IMR-90 (cell line): ENCODE measurements at regions not wholly inside any gene's neighbourhood (a gene's known extent, or its start where the extent isn't known, plus 50 kb on each side); places are given as distances from the start of the nearest gene placed in this dataset.

ENCODE experiments used
- ATAC-seq: fragments of 200-7000 bp; cut with Tn5 transposase; 2 replicates; pipeline ENCODE4 v1.9.1; 2020; ENCODE audit warnings: low read depth, mild to moderate bottlenecking, moderate library complexity
- BruUV-seq: library from RNA; stranded (reverse); fragments of 400-500 nt; replicated peaks from 2 replicates; lab custom pipeline; 2021; lab: Mats Ljungman, UMichigan
- CTCF ChIA-PET: fragments of 300-600 bp; formaldehyde crosslinking; extraction: SDS; loops from one replicate; lab custom pipeline; 2021; ENCODE audit warnings: antibody characterized with exemption; lab: Yijun Ruan, JAX
- POLR2A ChIA-PET: fragments of 300-600 bp; sonication (Branson Sonifier 250); formaldehyde crosslinking; loops from one replicate; lab custom pipeline; 2022; ENCODE audit warnings: antibody characterized with exemption; ENCODE audit not compliant: unreplicated experiment; lab: Charles Lee
- DNase-seq: peaks from one replicate; pipeline ENCODE4 v3.0.0; 2013
- H2AFZ ChIP-seq: replicated peaks from 2 replicates; pipeline ENCODE3; 2013; ENCODE audit warnings: low read length, mild to moderate bottlenecking; ENCODE audit not compliant: poor library complexity
- H2AK5ac ChIP-seq: 2 replicates; pipeline ENCODE4 v1.6.1; 2013; ENCODE audit warnings: low read depth, low read length, inconsistent platforms
- H2AK9ac ChIP-seq: replicated peaks from 2 replicates; pipeline ENCODE3; 2013; ENCODE audit warnings: mild to moderate bottlenecking, low read depth, low read length, moderate library complexity; ENCODE audit not compliant: poor library complexity
- H2BK120ac ChIP-seq: 2 replicates; pipeline ENCODE4 v1.6.1; 2013; ENCODE audit warnings: low read depth, low read length, inconsistent platforms
- H2BK15ac ChIP-seq: 3 replicates; pipeline ENCODE4 v1.6.1; 2013; ENCODE audit warnings: low read depth, low read length, inconsistent platforms
- H2BK20ac ChIP-seq: 2 replicates; pipeline ENCODE4 v1.6.1; 2013; ENCODE audit warnings: low read depth, mild to moderate bottlenecking, inconsistent platforms, low read length, moderate library complexity
- H2BK5ac ChIP-seq: 2 replicates; pipeline ENCODE4 v1.6.1; 2013; ENCODE audit warnings: mild to moderate bottlenecking, low read depth, low read length, inconsistent platforms; ENCODE audit not compliant: poor library complexity, severe bottlenecking
- H3K14ac ChIP-seq: replicated peaks from 2 replicates; pipeline ENCODE4 v1.6.1; 2013; ENCODE audit warnings: low read depth, low read length, inconsistent platforms
- H3K18ac ChIP-seq: 2 replicates; pipeline ENCODE4 v1.6.1; 2013; ENCODE audit warnings: low read depth, low read length, control low read depth
- H3K23ac ChIP-seq: 2 replicates; pipeline ENCODE4 v1.6.1; 2013; ENCODE audit warnings: low read depth, low read length, inconsistent platforms
- H3K27ac ChIP-seq: 2 replicates; pipeline ENCODE4 v1.5.1; 2013; ENCODE audit warnings: mild to moderate bottlenecking, control low read depth, low read length; ENCODE audit not compliant: insufficient read depth
- H3K27me3 ChIP-seq: 2 replicates; pipeline ENCODE4 v1.6.1; 2013; ENCODE audit warnings: low read length; ENCODE audit not compliant: control insufficient read depth, insufficient read depth
- H3K36me3 ChIP-seq: 2 replicates; pipeline ENCODE4 v1.6.1; 2013; ENCODE audit warnings: low read length, mixed read lengths; ENCODE audit not compliant: control insufficient read depth, insufficient read depth
- H3K4ac ChIP-seq: 2 replicates; pipeline ENCODE4 v1.6.1; 2013; ENCODE audit warnings: low read depth, low read length, inconsistent platforms
- H3K4me1 ChIP-seq: 2 replicates; pipeline ENCODE4 v1.6.1; 2013; ENCODE audit warnings: low read length, mixed read lengths; ENCODE audit not compliant: control insufficient read depth, insufficient read depth
- H3K4me2 ChIP-seq: 2 replicates; pipeline ENCODE4 v1.6.1; 2013; ENCODE audit warnings: low read depth, mild to moderate bottlenecking, control low read depth, low read length, moderate library complexity
- H3K4me3 ChIP-seq: 2 replicates; pipeline ENCODE4 v1.5.1; 2013; ENCODE audit warnings: low read depth, mild to moderate bottlenecking, control low read depth, low read length, moderate library complexity; ENCODE audit not compliant: insufficient read depth
- H3K56ac ChIP-seq: 2 replicates; pipeline ENCODE4 v1.6.1; 2013; ENCODE audit warnings: low read length, inconsistent platforms; ENCODE audit not compliant: insufficient read depth; ENCODE audit errors: extremely low read depth
- H3K79me1 ChIP-seq, 2 experiments: 2 replicates each; pipeline ENCODE4 v1.6.1; 2013; ENCODE audit warnings: low read length in 2 of 2, inconsistent platforms in 1 of 2, low read depth in 1 of 2
- H3K9ac ChIP-seq: 2 replicates; pipeline ENCODE4 v1.6.1; 2013; ENCODE audit warnings: low read depth, low read length, control low read depth
- H3K9me1 ChIP-seq: 2 replicates; pipeline ENCODE4 v1.6.1; 2013; ENCODE audit warnings: low read length, inconsistent platforms; ENCODE audit not compliant: insufficient read depth
- H3K9me3 ChIP-seq: 2 replicates; pipeline ENCODE4 v1.6.1; 2013; ENCODE audit warnings: low read length; ENCODE audit not compliant: control insufficient read depth, insufficient read depth
- H4K20me1 ChIP-seq: 2 replicates; pipeline ENCODE4 v1.6.1; 2013; ENCODE audit warnings: low read length, inconsistent platforms; ENCODE audit not compliant: insufficient read depth
- H4K5ac ChIP-seq: 2 replicates; pipeline ENCODE4 v1.6.1; 2013; ENCODE audit warnings: mild to moderate bottlenecking, low read depth, low read length, control low read depth
- H4K8ac ChIP-seq, 2 experiments: 2 replicates each; pipeline ENCODE4 v1.6.1; 2013; ENCODE audit warnings: low read depth in 2 of 2, low read length in 2 of 2, control low read depth in 1 of 2, inconsistent platforms in 1 of 2
- H4K91ac ChIP-seq: 2 replicates; pipeline ENCODE4 v1.6.1; 2013; ENCODE audit warnings: low read depth, low read length, inconsistent platforms; ENCODE audit not compliant: insufficient read depth
- BHLHE40 ChIP-seq: fragments of 150-350 bp; IDR thresholded peaks from 2 replicates; pipeline ENCODE4 v1.6.1; 2016; ENCODE audit warnings: mild to moderate bottlenecking, low read depth, low read length
- CEBPB ChIP-seq: IDR thresholded peaks from 2 replicates; pipeline ENCODE4 v1.6.1; 2012; ENCODE audit warnings: low read depth, low read length, improper control_type of control experiment
- CTCF ChIP-seq: conservative IDR thresholded peaks from 2 replicates; pipeline ENCODE4 v1.5.1; 2012; ENCODE audit warnings: mild to moderate bottlenecking, low read depth, low read length, improper control_type of control experiment
- ELK1 ChIP-seq: fragments of 150-350 bp; IDR thresholded peaks from 2 replicates; pipeline ENCODE4 v1.6.1; 2016; ENCODE audit warnings: low read depth, mild to moderate bottlenecking, low read length, moderate library complexity, borderline replicate concordance
- FOS ChIP-seq: fragments of 150-350 bp; IDR thresholded peaks from 2 replicates; pipeline ENCODE4 v1.6.1; 2016; ENCODE audit warnings: low read depth, low read length
- MAFK ChIP-seq: IDR thresholded peaks from 2 replicates; pipeline ENCODE4 v1.6.1; 2012; ENCODE audit warnings: low read depth, low read length, improper control_type of control experiment
- MAZ ChIP-seq: IDR thresholded peaks from 2 replicates; pipeline ENCODE4 v1.6.1; 2012; ENCODE audit warnings: low read depth, mild to moderate bottlenecking, low read length, improper control_type of control experiment, moderate library complexity, borderline replicate concordance
- MXI1 ChIP-seq: IDR thresholded peaks from 2 replicates; pipeline ENCODE4 v1.6.1; 2012; ENCODE audit warnings: low read depth, mild to moderate bottlenecking, low read length, moderate library complexity, borderline replicate concordance
- NFE2L2 ChIP-seq: fragments of 150-350 bp; IDR thresholded peaks from 2 replicates; pipeline ENCODE4 v1.6.1; 2016; ENCODE audit warnings: low read depth, mild to moderate bottlenecking, low read length
- RAD21 ChIP-seq: IDR thresholded peaks from 2 replicates; pipeline ENCODE4 v1.6.1; 2012; ENCODE audit warnings: low read length, improper control_type of control experiment
- RCOR1 ChIP-seq: IDR thresholded peaks from 2 replicates; pipeline ENCODE4 v1.6.1; 2012; ENCODE audit warnings: mild to moderate bottlenecking, low read length, improper control_type of control experiment; ENCODE audit not compliant: insufficient replicate concordance
- RFX5 ChIP-seq: IDR thresholded peaks from 2 replicates; pipeline ENCODE4 v1.8.0; 2012; ENCODE audit warnings: low read depth, mild to moderate bottlenecking, low read length, moderate library complexity
- SMC3 ChIP-seq: fragments of 150-350 bp; IDR thresholded peaks from 2 replicates; pipeline ENCODE4 v1.6.1; 2016; ENCODE audit warnings: low read depth, mild to moderate bottlenecking, antibody characterized with exemption, low read length, moderate library complexity
- USF2 ChIP-seq: fragments of 150-350 bp; IDR thresholded peaks from 2 replicates; pipeline ENCODE4 v1.6.1; 2017; ENCODE audit warnings: mild to moderate bottlenecking, antibody characterized with exemption, low read length, low read depth
- WGBS, 2 experiments: methylation state at CpG; one replicate each; pipeline versions ENCODE4 v1.1.5 to v1.1.7; 2013; ENCODE audit warnings: missing lambda C conversion rate in 2 of 2; ENCODE audit not compliant: insufficient read length in 1 of 2; ENCODE audit errors: extremely low coverage in 2 of 2; 5-methylcytosine and 5-hydroxymethylcytosine counted together
- dilution Hi-C: fragments of 300-500 bp; cut with HindIII; formaldehyde crosslinking; loops from one replicate; pipeline ENCODE4 v1.14.3; 2018; ENCODE audit warnings: low sequenced_read_pairs; ENCODE audit not compliant: unreplicated experiment
- in situ Hi-C: fragments of 300-500 bp; cut with MboI; formaldehyde crosslinking; loops from 3 replicates; pipeline ENCODE4 v1.14.3; 2019; ENCODE audit warnings: low sequenced_read_pairs, inconsistent platforms, mixed read lengths
- intact Hi-C: fragments of 100-400 bp; cut with micrococcal nuclease; formaldehyde crosslinking; loops from 2 replicates; pipeline ENCODE4 v1.10.0; 2022

- no peak overlapping the region for H2BK120ac ChIP-seq
- POLR2A ChIA-PET = no interaction called here
- H3K23ac ChIP-seq = no peak overlapping the region
- intact Hi-C loops (no loop called here), dilution Hi-C loops (no loop called here), in situ Hi-C loops (no loop called here)
- H4K8ac ChIP-seq = no peak overlapping the region
- H2BK20ac ChIP-seq = no peak overlapping the region
- no peak overlapping the region for H2BK15ac ChIP-seq
- no peak overlapping the region for H4K91ac ChIP-seq
- H3K4me2 ChIP-seq = no peak overlapping the region
- BruUV-seq = no TSS peak
- H3K18ac ChIP-seq = no peak overlapping the region
- no peak overlapping the region for H3K27ac ChIP-seq
- H3K9ac ChIP-seq = no peak overlapping the region
- no peak for ATAC-seq
- no peaks in the 10 kb centered on the region for H3K79me1 ChIP-seq
- H3K27me3 ChIP-seq = no peaks in the 10 kb centered on the region
- DNase-seq = no peak
- H3K56ac ChIP-seq = no peak overlapping the region
- no peak overlapping the region for H4K5ac ChIP-seq
- H3K14ac ChIP-seq = no peak overlapping the region
- no peaks in the 10 kb centered on the region for H4K20me1 ChIP-seq
- H2AK9ac ChIP-seq = no peak overlapping the region
- no CpG with 5 or more reads among the region's 7 CpGs for WGBS, 2 experiments
- CTCF ChIA-PET = interaction anchor here (0.7 kb wide), 1 partner anchor 387 kb away, joined by 3 read pairs; no protein-coding TSS in a partner anchor
- no peaks in the 10 kb centered on the region for H3K9me1 ChIP-seq
- no peaks in the 10 kb centered on the region for H3K9me3 ChIP-seq
- H2AFZ ChIP-seq = no peak overlapping the region
- no peaks in the 10 kb centered on the region for H3K4me1 ChIP-seq
- no peak overlapping the region for H3K4me3 ChIP-seq
- H2AK5ac ChIP-seq = no peak overlapping the region
- no peak overlapping the region for H3K4ac ChIP-seq
- no peak overlapping the region for H2BK5ac ChIP-seq
- H3K36me3 ChIP-seq = no peaks in the 10 kb centered on the region
- TF ChIP-seq NFE2L2 (no peak), MXI1 (no peak), RFX5 (no peak), BHLHE40 (no peak), RCOR1 (no peak), FOS (no peak), SMC3 (no peak), CEBPB (no peak), MAZ (no peak), ELK1 (no peak), CTCF (no peak), MAFK (no peak), USF2 (no peak), RAD21 (no peak)
These were observed 303.4 kb upstream of the NRXN1 start for GRCh38 chr2:51335087-51336058.
